GM18858 (cell line): ENCODE measurements at regions not wholly inside any gene's neighbourhood (a gene's known extent, or its start where the extent isn't known, plus 50 kb on each side); places are given as distances from the start of the nearest gene placed in this dataset.
"Not testable (repeated sequence)": the region's sequence is repeated elsewhere in the genome, so short reads cannot be mapped to it uniquely, and the experiment has no call there.

Experiments
- ATAC-seq: cut with Tn5 transposase; IDR thresholded peaks from one replicate; pipeline ENCODE4 v1.9.1; 2021; ENCODE audit not compliant: unreplicated experiment

- no peak for ATAC-seq
Observed at GRCh38 chr4:29704059-29704458, 1016.1 kb upstream of the PCDH7 start.

GRCh38 chr4:29708473-29708872 lies 1011.7 kb upstream of the PCDH7 start:
- no peak for ATAC-seq

- no peak for ATAC-seq
Observed at GRCh38 chr4:29710519-29710918, 1009.6 kb upstream of the PCDH7 start.

- no peak for ATAC-seq
Observed at GRCh38 chr4:29711226-29711625, 1008.9 kb upstream of the PCDH7 start.

GRCh38 chr4:29717287-29718057 lies 1002.7 kb upstream of the PCDH7 start:
- no peak for ATAC-seq

GRCh38 chr4:29718136-29718535 lies 1002.0 kb upstream of the PCDH7 start:
- no peak for ATAC-seq

- no peak for ATAC-seq
Observed at GRCh38 chr4:29722253-29722652, 997.9 kb upstream of the PCDH7 start.

GRCh38 chr4:29726938-29727337 lies 993.2 kb upstream of the PCDH7 start:
- ATAC-seq, result no peak

- no peak for ATAC-seq
Observed at GRCh38 chr4:29734343-29735213, 985.6 kb upstream of the PCDH7 start.

GRCh38 chr4:29756966-29757365 lies 963.2 kb upstream of the PCDH7 start:
- ATAC-seq, result no peak

- no peak for ATAC-seq
Observed at GRCh38 chr4:29762151-29762550, 958.0 kb upstream of the PCDH7 start.

GRCh38 chr4:29770627-29771026 lies 949.5 kb upstream of the PCDH7 start:
- no peak for ATAC-seq

- not testable (repeated sequence) for ATAC-seq
Observed at GRCh38 chr4:29788123-29788522, 932.0 kb upstream of the PCDH7 start.

- ATAC-seq, result no peak
Observed at GRCh38 chr4:29805245-29805644, 914.9 kb upstream of the PCDH7 start.

- ATAC-seq, result no peak
Observed at GRCh38 chr4:29805916-29806480, 914.2 kb upstream of the PCDH7 start.

- ATAC-seq, result no peak
Observed at GRCh38 chr4:29817961-29818360, 902.2 kb upstream of the PCDH7 start.

- no peak for ATAC-seq
Observed at GRCh38 chr4:29829067-29829466, 891.1 kb upstream of the PCDH7 start.

GRCh38 chr4:29852537-29852936 lies 867.6 kb upstream of the PCDH7 start:
- no peak for ATAC-seq

GRCh38 chr4:29853833-29854232 lies 866.3 kb upstream of the PCDH7 start:
- ATAC-seq, result no peak

GRCh38 chr4:29861307-29861706 lies 858.9 kb upstream of the PCDH7 start:
- ATAC-seq, result no peak

GRCh38 chr4:29867412-29867811 lies 852.8 kb upstream of the PCDH7 start:
- ATAC-seq, result no peak

GRCh38 chr4:29900336-29900735 lies 819.8 kb upstream of the PCDH7 start:
- ATAC-seq, result no peak
